ENCODE measurements at regions not wholly inside any gene's neighbourhood (a gene's known extent, or its start where the extent isn't known, plus 50 kb on each side); places are given as distances from the start of the nearest gene placed in this dataset.

- TF ChIP-seq POLR2A (IDR thresholded peaks at IDR 0.05) (no peak), CTCF (IDR thresholded peaks at IDR 0.05) (no peak)
Measured at GRCh38 chr4:181810711-181811110, 432.5 kb upstream of the TENM3 start.
